B cell (primary cell): ENCODE measurements at regions not wholly inside any gene's neighbourhood (a gene's known extent, or its start where the extent isn't known, plus 50 kb on each side); places are given as distances from the start of the nearest gene placed in this dataset.

Experiments
- ATAC-seq: fragments of 200-7000 bp; cut with Tn5 transposase; one replicate; pipeline ENCODE4 v1.10.0; 2021; ENCODE audit warnings: low read depth, mild to moderate bottlenecking, moderate number of reproducible peaks, moderate library complexity
- CTCF ChIA-PET: fragments of 350-600 bp; sonication (Branson Sonifier 250); formaldehyde crosslinking; loops from one replicate; lab custom pipeline; 2021; ENCODE audit warnings: antibody characterized with exemption, inconsistent platforms; lab: Charles Lee
- POLR2A ChIA-PET: fragments of 350-600 bp; sonication (Branson Sonifier 250); formaldehyde crosslinking; loops from one replicate; lab custom pipeline; 2021; ENCODE audit warnings: antibody characterized with exemption; lab: Charles Lee
- DNase-seq: peaks from one replicate; pipeline ENCODE4 v3.0.0; 2013
- H2AFZ ChIP-seq: 2 replicates; pipeline ENCODE4 v1.6.1; 2012; ENCODE audit warnings: mild to moderate bottlenecking, low read depth, low read length; ENCODE audit not compliant: insufficient read depth, poor library complexity, severe bottlenecking
- H3K27ac ChIP-seq, 2 donors: 1 replicate in 1 of 2; 2 replicates in 1 of 2; pipeline ENCODE4 v1.5.1; 2012 to 2013; ENCODE audit warnings: low read length in 2 of 2, mild to moderate bottlenecking in 2 of 2, moderate library complexity in 1 of 2
- H3K27me3 ChIP-seq, 4 experiments: fragments of 200-600 bp in 1 of 4; sonication (generic) in 1 of 4; replicated peaks in 1 of 4; 1 replicate in 2 of 4; 2 replicates in 2 of 4; pipeline versions ENCODE4 v1.6.1 to v1.7.0; 2013 to 2016; ENCODE audit warnings: low read length in 3 of 4, mild to moderate bottlenecking in 2 of 4, mixed read lengths in 1 of 4, moderate library complexity in 1 of 4; ENCODE audit not compliant: insufficient read depth in 4 of 4, control insufficient read depth in 3 of 4; ENCODE audit errors: control extremely low read depth in 1 of 4
- H3K36me3 ChIP-seq, 2 experiments: replicated peaks in 1 of 2; 1 replicate in 1 of 2; 2 replicates in 1 of 2; pipeline versions ENCODE4 v1.6.1 to v1.7.1; 2013; ENCODE audit warnings: low read length in 1 of 2; ENCODE audit not compliant: insufficient read depth in 2 of 2, control insufficient read depth in 1 of 2; ENCODE audit errors: control extremely low read depth in 1 of 2, extremely low read depth in 1 of 2
- H3K4me1 ChIP-seq, 2 donors: fragments of 200-600 bp in 1 of 2; sonication (generic) in 1 of 2; 1 replicate in 1 of 2; 2 replicates in 1 of 2; pipeline versions ENCODE4 v1.5.1 to v1.6.1; 2013 to 2017; ENCODE audit warnings: low read length in 2 of 2; ENCODE audit not compliant: control insufficient read depth in 2 of 2, insufficient read depth in 2 of 2
- H3K4me2 ChIP-seq: replicated peaks from 2 replicates; pipeline ENCODE3; 2012; ENCODE audit warnings: mild to moderate bottlenecking, low read depth, low read length; ENCODE audit not compliant: poor library complexity, severe bottlenecking
- H3K4me3 ChIP-seq, 5 experiments: fragments of 200-600 bp in 1 of 5; sonication (generic) in 1 of 5; 1 replicate in 3 of 5; 2 replicates in 2 of 5; pipeline versions ENCODE4 v1.5.1 to v1.7.0; 2011 to 2016; ENCODE audit warnings: low read length in 4 of 5, mild to moderate bottlenecking in 4 of 5, low read depth in 2 of 5, control low read depth in 1 of 5, moderate library complexity in 1 of 5; ENCODE audit not compliant: insufficient read depth in 1 of 5; ENCODE audit errors: control extremely low read depth in 1 of 5, extremely low read depth in 1 of 5
- H3K79me2 ChIP-seq: fragments of 200-600 bp; sonication (generic); one replicate; pipeline ENCODE4 v1.6.0; 2016; ENCODE audit warnings: low read length; ENCODE audit not compliant: control insufficient read depth, insufficient read depth
- H3K9ac ChIP-seq: fragments of 200-600 bp; sonication (generic); 2 replicates; pipeline ENCODE4 v1.6.1; 2017; ENCODE audit warnings: mild to moderate bottlenecking, low read length, moderate library complexity
- H3K9me3 ChIP-seq, 3 donors: one replicate each; pipeline versions ENCODE4 v1.6.1 to v1.7.1; 2013; ENCODE audit warnings: low read length in 2 of 3; ENCODE audit not compliant: control insufficient read depth in 2 of 3, insufficient read depth in 1 of 3; ENCODE audit errors: control extremely low read depth in 1 of 3
- H4K20me1 ChIP-seq: 2 replicates; pipeline ENCODE4 v1.6.0; 2012; ENCODE audit warnings: mild to moderate bottlenecking, low read length; ENCODE audit not compliant: insufficient read depth, control insufficient read depth, poor library complexity, severe bottlenecking
- H3K27ac Mint-ChIP-seq: one replicate; pipeline ENCODE4 v1.8.0; 2021; ENCODE audit warnings: mixed read lengths
- H3K27me3 Mint-ChIP-seq: one replicate; pipeline ENCODE4 v1.8.0; 2021; ENCODE audit warnings: mixed read lengths
- H3K4me1 Mint-ChIP-seq: one replicate; pipeline ENCODE4 v1.8.0; 2021; ENCODE audit warnings: mixed read lengths
- H3K4me3 Mint-ChIP-seq: one replicate; pipeline ENCODE4 v1.8.0; 2021; ENCODE audit warnings: mixed read lengths
- H3K9me3 Mint-ChIP-seq: one replicate; pipeline ENCODE4 v1.8.0; 2022; ENCODE audit warnings: mixed read lengths; ENCODE audit not compliant: insufficient read depth
- EZH2 ChIP-seq: IDR thresholded peaks from 2 replicates; pipeline ENCODE4 v1.6.1; 2012; ENCODE audit warnings: borderline replicate concordance, low read depth, mild to moderate bottlenecking, moderate library complexity, low read length; ENCODE audit not compliant: insufficient read depth, poor library complexity, severe bottlenecking
- WGBS: methylation state at CpG from one replicate; pipeline ENCODE4 v1.1.5; 2013; ENCODE audit warnings: missing lambda C conversion rate; ENCODE audit not compliant: insufficient coverage; 5-methylcytosine and 5-hydroxymethylcytosine counted together
- intact Hi-C: fragments of 100-400 bp; cut with micrococcal nuclease; formaldehyde crosslinking; loops from one replicate; pipeline ENCODE4 v1.10.0; 2022
- TF ChIP-seq, protein P1 (sequence below): fragments of 200-600 bp; IDR thresholded peaks from one replicate; pipeline ENCODE4 v1.8.0; 2022; ENCODE audit warnings: antibody characterized with exemption, mild to moderate bottlenecking

DNA sequence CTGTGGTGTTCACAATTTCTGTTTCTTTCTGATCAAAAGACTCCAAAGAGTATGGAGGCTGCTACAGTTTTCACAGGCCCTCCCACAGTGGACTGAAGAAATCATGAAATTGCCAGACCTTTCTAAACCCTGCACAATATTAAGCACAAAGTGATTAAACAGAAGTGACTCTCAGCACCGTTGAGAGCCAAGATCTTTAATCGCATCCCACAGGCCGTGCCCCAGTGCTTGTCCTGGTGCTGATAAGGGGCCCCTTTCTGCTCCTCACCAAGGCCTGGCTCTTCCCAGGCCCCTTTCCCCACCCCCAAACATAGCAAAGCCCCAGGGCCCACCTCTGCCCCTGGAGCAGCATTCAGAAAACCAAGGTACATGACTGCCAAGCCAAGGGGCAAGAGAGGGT, 57.4 kb upstream of the BMAL1 start:
- no peaks in the 10 kb centered on the region for H4K20me1 ChIP-seq
- ChIA-PET POLR2A (no interaction called here), CTCF (no interaction called here)
- no peak overlapping the region for H3K4me3 ChIP-seq
- H3K4me1 Mint-ChIP-seq = no peaks in the 10 kb centered on the region
- no peaks in the 10 kb centered on the region for H3K36me3 ChIP-seq
- no peak overlapping the region for H3K4me3 Mint-ChIP-seq
- H3K27ac ChIP-seq = no peak overlapping the region
- no peaks in the 10 kb centered on the region for H3K27me3 Mint-ChIP-seq
- H3K4me1 ChIP-seq = no peaks in the 10 kb centered on the region
- TF ChIP-seq EZH2 = no peak
- H3K9ac ChIP-seq = no peak overlapping the region
- intact Hi-C loops = no loop called here
- H3K9me3 Mint-ChIP-seq = no peaks in the 10 kb centered on the region
- H3K9me3 ChIP-seq = no peaks in the 10 kb centered on the region
- 96% methylated on average over 3 of the region's 3 CpGs for WGBS
- H3K27ac Mint-ChIP-seq = no peak overlapping the region
- H3K27me3 ChIP-seq = no peaks in the 10 kb centered on the region
- ATAC-seq (no peak), DNase-seq (no peak)
- H3K79me2 ChIP-seq = no peaks in the 10 kb centered on the region
- H3K4me2 ChIP-seq = no peak overlapping the region
- H2AFZ ChIP-seq = no peak overlapping the region

DNA sequence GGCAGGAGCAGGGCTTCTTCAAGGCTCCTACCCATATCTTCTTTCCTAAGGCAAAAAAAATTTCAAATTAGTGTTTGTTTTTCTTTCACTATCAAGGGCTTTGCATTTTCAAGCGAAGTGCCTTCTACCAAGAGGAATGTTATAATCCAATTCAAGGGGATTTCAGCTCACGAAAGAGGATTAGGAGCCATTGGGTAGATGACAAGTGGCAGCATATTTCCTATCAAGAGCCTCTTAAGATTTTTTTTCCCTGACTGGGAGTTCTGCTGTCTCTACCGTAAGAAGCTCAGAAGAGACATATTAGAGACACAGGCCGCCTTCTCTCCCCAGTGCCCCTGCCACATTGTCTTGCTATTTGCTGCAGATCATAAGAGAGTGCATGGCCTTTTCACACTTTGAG, 55.9 kb upstream of the BMAL1 start:
- Mint-ChIP-seq H3K27me3 (no peaks in the 10 kb centered on the region), H3K27ac (no peak overlapping the region), H3K9me3 (no peaks in the 10 kb centered on the region), H3K4me3 (no peak overlapping the region), H3K4me1 (no peaks in the 10 kb centered on the region)
- Histone ChIP-seq H3K4me1 (no peaks in the 10 kb centered on the region), H3K4me2 (no peak overlapping the region), H2AFZ (no peak overlapping the region), H3K27me3 (no peaks in the 10 kb centered on the region), H4K20me1 (no peaks in the 10 kb centered on the region), H3K9ac (no peak overlapping the region), H3K9me3 (no peaks in the 10 kb centered on the region), H3K79me2 (no peaks in the 10 kb centered on the region), H3K4me3 (no peak overlapping the region), H3K36me3 (no peaks in the 10 kb centered on the region), H3K27ac (no peak overlapping the region)
- CTCF ChIA-PET = no interaction called here
- TF ChIP-seq, protein P1, sequence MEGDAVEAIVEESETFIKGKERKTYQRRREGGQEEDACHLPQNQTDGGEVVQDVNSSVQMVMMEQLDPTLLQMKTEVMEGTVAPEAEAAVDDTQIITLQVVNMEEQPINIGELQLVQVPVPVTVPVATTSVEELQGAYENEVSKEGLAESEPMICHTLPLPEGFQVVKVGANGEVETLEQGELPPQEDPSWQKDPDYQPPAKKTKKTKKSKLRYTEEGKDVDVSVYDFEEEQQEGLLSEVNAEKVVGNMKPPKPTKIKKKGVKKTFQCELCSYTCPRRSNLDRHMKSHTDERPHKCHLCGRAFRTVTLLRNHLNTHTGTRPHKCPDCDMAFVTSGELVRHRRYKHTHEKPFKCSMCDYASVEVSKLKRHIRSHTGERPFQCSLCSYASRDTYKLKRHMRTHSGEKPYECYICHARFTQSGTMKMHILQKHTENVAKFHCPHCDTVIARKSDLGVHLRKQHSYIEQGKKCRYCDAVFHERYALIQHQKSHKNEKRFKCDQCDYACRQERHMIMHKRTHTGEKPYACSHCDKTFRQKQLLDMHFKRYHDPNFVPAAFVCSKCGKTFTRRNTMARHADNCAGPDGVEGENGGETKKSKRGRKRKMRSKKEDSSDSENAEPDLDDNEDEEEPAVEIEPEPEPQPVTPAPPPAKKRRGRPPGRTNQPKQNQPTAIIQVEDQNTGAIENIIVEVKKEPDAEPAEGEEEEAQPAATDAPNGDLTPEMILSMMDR = no peak
- no peak for TF ChIP-seq EZH2
- intact Hi-C loops = no loop called here
- DNase-seq (no peak), ATAC-seq (no peak)
- POLR2A ChIA-PET = no interaction called here
- WGBS = 90% methylated on average over 3 of the region's 4 CpGs
